Thymus (tissue), 11 donors: ENCODE measurements at regions not wholly inside any gene's neighbourhood (a gene's known extent, or its start where the extent isn't known, plus 50 kb on each side); places are given as distances from the start of the nearest gene placed in this dataset.
"Not testable (repeated sequence)": the region's sequence is repeated elsewhere in the genome, so short reads cannot be mapped to it uniquely, and the experiment has no call there.

ENCODE experiments used
- DNase-seq, 9 donors: peaks; one replicate each; pipeline ENCODE4 v3.0.0-alpha.2; 2013; ENCODE audit warnings: low spot score in 9 of 9, low read depth in 6 of 9, missing footprints in 1 of 9
- H3K27ac ChIP-seq, 2 donors: one replicate each; pipeline ENCODE4 v1.5.1; 2013; ENCODE audit warnings: control low read depth in 1 of 2, low read depth in 1 of 2, low read length in 1 of 2, mild to moderate bottlenecking in 1 of 2, moderate library complexity in 1 of 2
- H3K27me3 ChIP-seq, 2 donors: one replicate each; pipeline ENCODE4 v1.5.1; 2013; ENCODE audit warnings: low read length in 1 of 2; ENCODE audit not compliant: control insufficient read depth in 2 of 2, insufficient read depth in 1 of 2
- H3K36me3 ChIP-seq, 2 donors: one replicate each; pipeline ENCODE4 v1.5.1; 2013; ENCODE audit warnings: low read length in 1 of 2, mild to moderate bottlenecking in 1 of 2, moderate library complexity in 1 of 2; ENCODE audit not compliant: control insufficient read depth in 2 of 2, insufficient read depth in 2 of 2
- H3K4me1 ChIP-seq, 2 donors: one replicate each; pipeline ENCODE4 v1.5.1; 2013; ENCODE audit warnings: low read length in 2 of 2; ENCODE audit not compliant: control insufficient read depth in 2 of 2, insufficient read depth in 2 of 2
- H3K4me3 ChIP-seq, 2 donors: one replicate each; pipeline ENCODE4 v1.5.1; 2013; ENCODE audit warnings: low read length in 2 of 2, control low read depth in 1 of 2, mild to moderate bottlenecking in 1 of 2
- H3K9me3 ChIP-seq, 2 donors: one replicate each; pipeline ENCODE4 v1.5.1; 2013; ENCODE audit warnings: low read length in 1 of 2, mild to moderate bottlenecking in 1 of 2; ENCODE audit not compliant: control insufficient read depth in 2 of 2, insufficient read depth in 1 of 2
- WGBS: extraction: QIAGEN DNeasy Blood & Tissue Kit; methylation state at CpG from one replicate; pipeline ENCODE4 v1.1.7; 2013; 5-methylcytosine and 5-hydroxymethylcytosine counted together
- donor health status: healthy.

DNA sequence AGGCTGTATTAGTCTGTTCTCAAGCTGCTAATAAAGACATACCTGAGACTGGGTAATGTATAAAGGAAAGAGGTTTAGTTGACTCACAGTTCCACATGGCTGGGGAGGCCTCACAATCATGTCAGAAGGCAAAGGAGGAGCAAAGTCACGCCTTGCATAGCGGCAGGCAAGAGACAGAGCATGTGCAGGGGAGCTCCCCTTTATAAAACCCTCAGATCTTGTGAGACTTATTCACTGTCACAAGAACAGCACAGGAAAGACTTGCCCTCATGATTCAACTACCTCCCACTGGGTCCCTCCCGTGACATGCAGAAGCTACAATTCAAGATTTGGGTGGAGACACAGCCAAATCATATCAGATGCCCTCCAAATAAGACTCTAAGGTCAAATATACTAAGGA is 139.4 kb upstream of the TOP1 start:
- H3K9me3 ChIP-seq, H3K4me3 ChIP-seq, H3K36me3 ChIP-seq, H3K27me3 ChIP-seq: not testable (repeated sequence)
- 42% methylated on average over 3 of the region's 3 CpGs for WGBS
- Histone ChIP-seq H3K4me1 (peaks cover 18 to 55% of the 10 kb centered on the region in 2 donors), H3K27ac (peak overlapping the region in 1 of 2 donors; percentile 77)
- peak in 3 of 9 donors; percentile 41 to 67 (median 51) for DNase-seq

DNA sequence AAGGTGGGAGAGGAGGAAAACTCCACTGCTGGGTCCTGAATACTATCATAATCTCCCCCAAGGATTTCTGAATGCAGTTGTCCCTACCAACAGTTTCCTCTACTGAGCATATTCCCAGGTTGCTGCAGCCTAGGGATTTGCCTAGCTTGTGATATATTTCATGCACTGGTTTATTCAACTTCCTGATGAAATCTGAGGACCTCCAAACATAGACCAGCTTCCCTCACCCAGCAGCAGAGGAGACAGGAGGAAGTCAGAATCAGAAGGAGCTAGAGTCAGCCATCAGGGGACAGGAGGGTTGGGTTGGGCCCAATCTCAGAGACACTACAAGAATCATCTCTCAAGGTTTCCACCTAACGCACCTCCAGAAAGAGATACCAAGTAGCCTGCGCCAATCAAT is 138.4 kb upstream of the TOP1 start:
- peaks cover 21 to 56% of the 10 kb centered on the region in 2 donors for H3K4me1 ChIP-seq

DNA sequence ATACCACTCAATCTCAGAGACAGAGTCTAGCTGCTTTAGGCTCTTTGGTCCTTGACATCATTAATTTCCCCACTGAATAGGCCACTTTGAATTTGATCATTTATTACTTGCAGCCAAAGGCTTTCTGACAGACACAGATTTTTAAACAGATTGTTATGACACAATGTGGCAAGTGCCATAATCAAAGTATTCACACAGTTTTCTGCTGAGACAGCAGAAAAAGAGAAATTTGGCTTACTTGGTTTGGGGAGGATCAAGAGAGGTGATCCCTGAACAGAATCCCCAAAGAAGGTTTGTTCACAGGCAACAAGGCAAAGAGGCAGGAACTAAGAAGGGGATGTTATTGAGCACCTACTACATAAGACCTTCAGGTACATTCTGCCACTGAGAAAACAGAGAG is 138.0 kb upstream of the TOP1 start:
- Histone ChIP-seq H3K9me3 (peaks cover 0 to 2% of the 10 kb centered on the region in 2 donors), H3K27me3 (no peaks in the 10 kb centered on the region), H3K4me1 (peaks cover 19 to 58% of the 10 kb centered on the region in 2 donors), H3K36me3 (no peaks in the 10 kb centered on the region), H3K4me3 (no peak overlapping the region), H3K27ac (no peak overlapping the region)
- DNase-seq: no peak

More for the DNA sequence above, 138.4 kb upstream of the TOP1 start:
- 99% methylated on average over 2 of the region's 2 CpGs for WGBS
- Histone ChIP-seq H3K4me3 (no peak overlapping the region), H3K27ac (no peak overlapping the region), H3K27me3 (no peaks in the 10 kb centered on the region), H3K36me3 (no peaks in the 10 kb centered on the region), H3K9me3 (peaks cover 0 to 2% of the 10 kb centered on the region in 2 donors)
- DNase-seq: no peak

DNA sequence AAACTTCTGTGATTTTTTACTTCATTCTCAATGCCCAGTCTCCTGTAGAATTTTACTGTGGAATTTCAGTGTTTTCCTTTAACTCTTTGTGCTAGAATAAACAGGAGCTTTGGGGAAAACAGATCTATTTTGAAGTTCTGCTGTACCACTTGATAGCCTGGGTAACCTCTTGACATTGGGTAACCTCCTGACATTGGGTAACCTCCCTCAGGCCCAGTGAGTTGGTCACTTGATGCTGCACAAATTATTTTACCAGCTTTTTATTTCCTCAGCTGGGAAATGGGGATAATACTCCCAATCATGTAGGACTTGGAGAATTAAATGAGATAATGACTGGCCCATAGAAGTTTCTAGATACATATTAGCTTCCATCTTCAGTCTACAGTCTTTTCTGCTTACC is 137.3 kb upstream of the TOP1 start:
- Histone ChIP-seq H3K9me3 (peaks cover 0 to 2% of the 10 kb centered on the region in 2 donors), H3K4me3 (no peak overlapping the region)
- DNase-seq: no peak

DNA sequence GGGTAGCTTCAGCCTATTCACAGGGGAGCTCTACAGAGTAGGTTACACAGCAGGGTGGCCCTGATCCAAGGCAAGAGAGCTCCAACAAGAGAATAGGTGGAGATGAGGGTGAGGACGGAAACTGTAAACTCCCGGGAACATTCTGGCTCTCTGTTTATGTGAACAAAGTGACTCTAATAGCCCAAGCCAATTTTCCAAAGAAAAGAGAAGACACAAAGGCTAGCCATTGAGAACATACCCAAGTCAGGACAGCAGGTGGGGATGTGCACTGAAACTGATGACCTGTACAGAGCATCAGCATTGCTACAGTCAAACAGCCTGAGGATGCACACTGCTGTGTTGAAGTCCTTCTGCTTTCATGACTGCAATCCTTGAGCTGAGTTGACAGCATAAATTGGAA is 136.0 kb upstream of the TOP1 start:
- no peak overlapping the region for H3K4me3 ChIP-seq
- no peak overlapping the region for H3K27ac ChIP-seq
- H3K9me3 ChIP-seq: no peaks in the 10 kb centered on the region
- WGBS: 100% methylated on average over 2 of the region's 2 CpGs
- peaks cover 33 to 61% of the 10 kb centered on the region in 2 donors for H3K4me1 ChIP-seq
- H3K27me3 ChIP-seq: no peaks in the 10 kb centered on the region
- no peaks in the 10 kb centered on the region for H3K36me3 ChIP-seq
- peak in 1 of 9 donors; percentile 40 for DNase-seq

More for the DNA sequence above, 137.3 kb upstream of the TOP1 start:
- H3K27me3 ChIP-seq: no peaks in the 10 kb centered on the region
- H3K27ac ChIP-seq: no peak overlapping the region
- H3K36me3 ChIP-seq: no peaks in the 10 kb centered on the region
- peaks cover 22 to 58% of the 10 kb centered on the region in 2 donors for H3K4me1 ChIP-seq

DNA sequence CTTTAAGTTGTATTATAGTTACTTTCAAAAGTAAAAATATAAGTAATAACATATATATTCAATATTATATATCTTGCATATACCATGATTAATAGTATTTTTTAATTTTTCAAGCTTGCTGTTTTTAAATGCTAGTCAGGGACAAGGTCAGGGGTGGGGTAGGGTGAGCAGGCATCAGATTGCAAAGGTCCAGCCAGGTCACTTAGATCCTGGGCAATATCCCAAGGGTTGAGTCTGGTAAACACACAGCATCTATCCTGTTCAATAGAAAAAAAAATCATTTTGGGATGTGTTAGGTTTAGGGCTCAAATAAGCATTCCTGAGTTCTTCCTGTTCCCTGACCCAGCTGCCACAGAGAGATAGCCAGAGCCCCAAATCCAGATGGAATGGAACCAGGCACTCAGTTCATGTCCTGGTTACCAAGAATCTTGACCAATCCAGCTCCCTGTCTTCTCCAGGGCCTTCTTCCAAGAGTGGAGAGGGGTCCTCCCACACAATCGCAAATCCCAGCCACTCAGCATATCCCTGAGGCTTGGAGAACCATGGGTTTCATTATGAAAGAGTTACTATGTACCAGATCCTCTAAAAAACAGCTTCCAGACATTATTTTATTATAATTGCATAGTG is 134.9 kb upstream of the TOP1 start:
- no peak for DNase-seq
- 94% methylated on average over 1 of the region's 1 CpG for WGBS

DNA sequence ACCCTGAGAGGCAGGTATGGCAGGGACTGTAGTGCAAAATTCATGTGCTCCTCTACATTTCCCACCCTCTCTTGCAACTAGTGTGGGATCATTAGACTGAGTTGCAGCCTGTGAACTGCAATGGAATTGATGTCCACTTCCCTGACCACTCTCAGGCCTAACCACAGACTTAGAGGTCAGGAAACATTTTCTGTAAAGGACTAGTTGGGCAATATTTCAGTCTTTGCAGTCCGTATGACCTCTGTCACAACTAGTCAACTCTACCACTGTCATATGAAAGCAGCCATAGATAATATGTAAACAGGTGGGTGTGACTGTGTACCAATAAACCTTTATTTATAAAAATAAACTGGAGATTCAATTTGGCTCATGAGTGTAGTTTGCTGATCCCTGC is 134.4 kb upstream of the TOP1 start:
- WGBS: 49% methylated on average over 1 of the region's 1 CpG
- peaks cover 28 to 47% of the 10 kb centered on the region in 2 donors for H3K4me1 ChIP-seq
- H3K36me3 ChIP-seq: no peaks in the 10 kb centered on the region
- no peaks in the 10 kb centered on the region for H3K27me3 ChIP-seq
- no peak overlapping the region for H3K27ac ChIP-seq
- no peak for DNase-seq
- no peaks in the 10 kb centered on the region for H3K9me3 ChIP-seq
- no peak overlapping the region for H3K4me3 ChIP-seq

More for the DNA sequence above, 134.9 kb upstream of the TOP1 start:
- no peaks in the 10 kb centered on the region for H3K27me3 ChIP-seq
- H3K4me3 ChIP-seq: no peak overlapping the region
- no peaks in the 10 kb centered on the region for H3K36me3 ChIP-seq
- H3K9me3 ChIP-seq: no peaks in the 10 kb centered on the region
- no peak overlapping the region for H3K27ac ChIP-seq
- H3K4me1 ChIP-seq: peaks cover 31 to 52% of the 10 kb centered on the region in 2 donors

DNA sequence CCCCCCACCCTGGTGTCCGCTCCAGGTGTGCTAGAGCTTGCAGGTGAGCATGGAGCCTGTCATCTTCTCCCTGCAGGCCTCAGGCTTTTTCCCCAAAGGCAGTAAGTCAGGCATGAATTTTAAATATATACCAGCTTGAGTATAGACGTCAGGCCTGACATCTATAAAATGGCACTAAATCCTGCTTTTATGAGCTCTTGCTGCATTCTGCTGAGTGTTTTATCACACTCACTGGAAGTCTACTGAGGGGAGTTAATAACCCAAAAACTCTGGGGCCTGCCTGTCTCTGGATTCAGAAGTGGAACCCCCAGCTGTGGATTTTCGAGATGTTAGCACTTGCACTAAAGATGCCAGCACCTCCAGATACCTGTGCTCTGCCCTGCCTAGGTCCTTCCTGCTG is 133.4 kb upstream of the TOP1 start:
- H3K36me3 ChIP-seq: no peaks in the 10 kb centered on the region
- peaks cover 27 to 37% of the 10 kb centered on the region in 2 donors for H3K4me1 ChIP-seq
- no peak overlapping the region for H3K4me3 ChIP-seq
- no peak for DNase-seq
- no peaks in the 10 kb centered on the region for H3K27me3 ChIP-seq
- no peaks in the 10 kb centered on the region for H3K9me3 ChIP-seq
- H3K27ac ChIP-seq: peak overlapping the region in 1 of 2 donors; percentile 4
- WGBS: 62% methylated on average over 3 of the region's 3 CpGs

DNA sequence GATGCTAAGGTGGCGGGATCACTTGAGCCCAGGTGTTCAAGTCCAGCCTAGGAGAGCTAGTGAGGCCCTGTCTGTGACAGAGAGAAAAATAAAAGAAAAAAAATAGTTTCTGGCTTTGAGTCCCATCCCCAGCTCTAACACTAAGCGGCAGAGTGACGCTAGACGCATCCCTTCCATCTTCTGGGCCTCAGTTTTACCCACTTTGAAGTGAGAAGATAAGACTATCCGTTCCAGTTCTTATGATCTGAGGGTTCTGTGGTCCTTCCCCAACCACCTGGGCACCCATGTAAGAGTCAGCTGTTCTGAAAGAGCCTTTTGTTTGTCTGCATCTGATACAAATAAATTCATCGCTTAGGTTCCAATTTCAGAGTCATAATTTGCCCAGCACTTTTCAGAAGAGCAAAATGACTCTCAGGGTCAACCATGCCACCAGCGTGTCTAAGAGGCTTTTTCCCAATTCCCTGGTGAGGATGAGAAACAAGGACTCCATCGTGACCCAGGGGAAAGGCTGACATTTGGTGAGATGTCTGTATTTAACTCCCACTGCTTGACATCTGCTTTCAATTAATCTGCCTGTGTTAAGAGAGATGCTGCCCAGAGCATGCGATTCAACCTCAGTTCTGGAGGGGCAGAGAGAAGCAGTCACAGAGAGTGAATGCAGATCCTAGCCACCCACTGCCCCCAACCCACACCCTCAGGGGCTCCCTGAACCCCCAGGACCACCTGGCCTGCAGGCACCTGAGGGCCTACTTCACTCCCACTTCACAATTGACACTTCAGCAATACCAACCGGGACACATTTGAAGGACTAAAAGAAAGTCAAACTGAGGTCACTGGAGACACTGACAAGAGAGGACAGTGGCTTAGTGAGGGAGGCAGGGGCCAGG is 131.6 kb upstream of the TOP1 start:
- no peaks in the 10 kb centered on the region for H3K9me3 ChIP-seq
- peak in 2 of 9 donors; percentile 41 to 69 for DNase-seq
- H3K4me3 ChIP-seq: no peak overlapping the region
- H3K4me1 ChIP-seq: peaks cover 31 to 36% of the 10 kb centered on the region in 2 donors
- H3K27me3 ChIP-seq: no peaks in the 10 kb centered on the region
- 56% methylated on average over 10 of the region's 10 CpGs for WGBS
- peak overlapping the region in 1 of 2 donors; percentile 62 for H3K27ac ChIP-seq
- H3K36me3 ChIP-seq: no peaks in the 10 kb centered on the region
